ENCODE measurements at regions not wholly inside any gene's neighbourhood (a gene's known extent, or its start where the extent isn't known, plus 50 kb on each side); places are given as distances from the start of the nearest gene placed in this dataset.

- no peak for DNase-seq (ENCODE audit: low spot score)
Measured at GRCh38 chr11:112513417-112513816, 252.8 kb upstream of the PLET1 start.

DNA sequence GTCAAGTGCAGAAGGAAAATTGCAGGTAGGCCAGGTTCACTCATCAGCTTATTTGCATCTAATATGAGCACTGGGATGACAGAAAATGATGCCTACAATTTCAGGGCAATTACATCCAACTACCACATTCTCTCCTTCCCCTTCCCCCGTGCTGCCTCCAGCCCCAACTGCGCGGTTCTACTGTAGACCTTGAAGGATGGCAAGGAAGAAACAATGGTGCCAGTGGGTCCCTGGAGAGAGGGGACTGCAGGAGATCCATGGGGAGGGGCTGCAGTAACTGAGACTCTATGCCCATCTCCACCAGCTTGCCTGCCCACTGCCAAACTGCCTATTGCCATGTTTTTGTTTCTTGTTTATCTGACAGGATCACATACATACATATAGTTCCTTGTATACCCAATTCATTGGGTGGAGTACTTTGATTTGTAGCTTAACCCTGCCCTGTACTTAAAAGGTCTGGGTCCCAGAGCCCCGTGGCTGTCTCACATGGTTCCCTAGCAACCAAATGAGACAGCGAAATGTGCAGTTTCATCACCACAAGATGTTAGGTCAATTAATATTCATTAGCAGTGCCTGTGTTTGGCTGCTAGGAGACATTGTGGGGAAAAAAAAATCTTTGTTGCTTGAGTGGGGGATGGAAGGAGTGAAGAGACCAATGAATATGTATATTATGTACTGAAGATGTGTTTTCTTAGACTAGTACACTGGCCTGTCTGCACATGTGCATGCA, 253.5 kb upstream of the PLET1 start:
- DNase-seq (ENCODE audit: low spot score), result no peak

DNA sequence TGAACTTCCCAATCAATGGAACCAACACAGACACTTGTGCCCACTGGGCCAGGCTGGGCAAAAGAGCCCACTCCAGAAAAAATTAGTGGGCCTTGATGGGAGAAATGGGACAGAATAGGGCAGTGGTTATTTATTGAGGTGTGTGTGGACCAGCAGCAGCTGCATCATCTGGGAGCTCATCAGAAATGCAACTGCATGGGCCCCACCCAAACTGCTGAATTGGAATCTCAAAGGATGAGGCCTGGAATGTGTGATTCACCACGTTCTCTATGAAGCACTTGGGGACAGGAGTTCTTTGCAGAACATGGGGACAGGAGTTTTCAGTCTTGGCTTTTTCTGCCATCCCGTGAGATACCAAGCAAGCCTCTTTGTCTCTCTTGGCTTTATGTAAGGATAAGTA, 255.6 kb upstream of the PLET1 start:
- DNase-seq (ENCODE audit: low spot score), result no peak

DNA sequence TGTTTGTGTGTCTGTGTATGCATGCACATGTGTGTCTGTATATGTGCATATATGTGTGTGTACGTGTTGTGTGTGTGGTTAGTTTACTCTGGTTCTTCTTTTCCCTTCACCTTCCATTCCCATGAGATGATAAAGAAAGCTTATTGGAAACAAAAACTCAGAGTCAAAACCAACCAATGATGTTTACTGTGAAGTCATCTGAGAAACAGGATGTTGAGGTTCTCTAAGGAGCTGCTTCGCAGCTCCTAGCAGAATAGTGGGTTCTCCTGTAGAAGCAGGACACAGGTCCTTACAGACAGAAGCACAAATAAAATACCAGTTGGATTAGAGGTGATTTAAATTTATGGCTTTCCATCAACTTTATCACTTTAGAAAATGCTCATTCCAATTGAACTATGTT, 256.1 kb upstream of the PLET1 start:
- DNase-seq (ENCODE audit: low spot score), result no peak

DNA sequence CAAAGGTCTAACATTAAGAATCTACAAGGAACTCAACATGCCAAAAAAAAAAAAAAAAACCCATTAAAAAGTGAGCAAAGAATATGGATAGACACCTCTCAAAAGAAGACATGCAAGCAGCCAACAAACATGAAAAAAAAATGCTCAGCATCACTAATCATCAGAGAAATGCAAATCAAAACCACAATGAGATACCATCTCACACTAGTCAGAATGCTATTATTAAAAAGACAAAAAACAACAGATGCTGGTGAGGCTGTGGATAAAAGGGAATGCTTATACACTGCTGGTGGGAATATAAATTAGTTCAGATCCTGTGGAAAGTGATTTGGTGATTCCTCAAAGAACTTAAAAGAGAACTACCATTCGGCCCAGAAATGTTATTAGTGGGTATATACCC, 257.7 kb upstream of the PLET1 start:
- no peak for DNase-seq (ENCODE audit: low spot score)

- DNase-seq (ENCODE audit: low spot score), result no peak
Measured at GRCh38 chr11:112519751-112520150, 259.1 kb upstream of the PLET1 start.

GRCh38 chr11:112520354-112520753, 259.7 kb upstream of the PLET1 start:
- DNase-seq (ENCODE audit: low spot score), result no peak

- no peak for DNase-seq (ENCODE audit: low spot score)
Measured at GRCh38 chr11:112522536-112522935, 261.9 kb upstream of the PLET1 start.

DNA sequence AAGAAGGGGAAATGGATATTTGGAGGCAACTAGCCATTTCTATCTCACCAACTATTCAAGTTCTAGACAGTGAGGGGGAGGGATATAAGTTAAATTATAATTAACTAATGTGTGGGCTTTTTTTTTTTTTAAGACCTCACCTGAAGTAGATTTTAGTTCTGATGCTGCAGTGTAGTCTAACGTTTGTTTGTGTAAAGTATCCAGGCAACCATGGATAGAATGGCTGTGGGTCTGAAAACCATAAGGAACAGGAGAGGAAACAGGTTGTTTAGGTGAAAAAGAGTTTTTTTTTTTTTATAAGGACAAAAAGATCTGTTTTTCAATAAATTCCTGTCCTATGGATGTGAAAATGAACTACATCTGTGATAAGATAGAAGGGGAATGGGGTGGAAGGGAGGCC, 262.4 kb upstream of the PLET1 start:
- DNase-seq (ENCODE audit: low spot score), result no peak

DNA sequence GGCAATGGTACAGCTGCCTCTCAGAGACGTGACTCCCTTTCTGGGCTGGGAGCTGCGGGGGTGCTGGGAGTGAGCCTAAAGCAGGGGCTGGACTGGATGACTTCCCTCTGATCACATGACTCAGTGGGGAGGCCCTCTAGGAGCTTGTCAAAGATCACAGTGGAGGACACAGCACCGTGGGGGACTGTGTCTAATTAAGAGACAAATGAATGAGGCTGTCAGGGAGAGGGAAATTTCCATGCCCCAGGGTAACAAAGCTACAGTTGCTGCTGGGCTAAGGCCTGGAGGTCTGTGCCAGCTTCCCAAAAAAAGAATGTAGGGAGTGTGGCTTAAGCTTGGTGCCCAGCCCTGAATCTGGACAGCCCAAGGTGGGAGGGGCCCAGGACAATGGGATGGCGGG, 262.8 kb upstream of the PLET1 start:
- DNase-seq (ENCODE audit: low spot score), result no peak

DNA sequence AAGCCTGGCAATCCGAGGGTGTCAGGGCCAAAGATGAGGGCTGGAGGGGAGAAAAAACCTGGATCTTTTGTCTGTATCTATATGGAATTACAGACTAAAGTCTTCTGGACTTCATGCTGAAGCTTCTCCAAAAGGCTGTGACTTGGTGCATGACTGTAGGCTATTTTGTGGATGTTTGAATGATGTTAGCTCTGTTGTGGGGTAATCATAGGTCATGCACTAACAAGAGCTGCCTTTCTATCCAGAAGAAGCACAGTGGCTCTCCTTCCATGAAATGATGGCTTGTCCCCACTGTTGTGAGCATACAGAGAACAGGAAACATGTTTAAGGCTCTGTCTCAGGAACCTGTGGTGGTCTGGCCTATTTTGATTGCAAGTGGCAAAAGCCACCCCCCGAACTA, 263.3 kb upstream of the PLET1 start:
- no peak for DNase-seq (ENCODE audit: low spot score)

GRCh38 chr11:112524798-112525197, 264.1 kb upstream of the PLET1 start:
- DNase-seq (ENCODE audit: low spot score), result no peak

GRCh38 chr11:112525270-112525669, 264.6 kb upstream of the PLET1 start:
- no peak for DNase-seq (ENCODE audit: low spot score)

DNA sequence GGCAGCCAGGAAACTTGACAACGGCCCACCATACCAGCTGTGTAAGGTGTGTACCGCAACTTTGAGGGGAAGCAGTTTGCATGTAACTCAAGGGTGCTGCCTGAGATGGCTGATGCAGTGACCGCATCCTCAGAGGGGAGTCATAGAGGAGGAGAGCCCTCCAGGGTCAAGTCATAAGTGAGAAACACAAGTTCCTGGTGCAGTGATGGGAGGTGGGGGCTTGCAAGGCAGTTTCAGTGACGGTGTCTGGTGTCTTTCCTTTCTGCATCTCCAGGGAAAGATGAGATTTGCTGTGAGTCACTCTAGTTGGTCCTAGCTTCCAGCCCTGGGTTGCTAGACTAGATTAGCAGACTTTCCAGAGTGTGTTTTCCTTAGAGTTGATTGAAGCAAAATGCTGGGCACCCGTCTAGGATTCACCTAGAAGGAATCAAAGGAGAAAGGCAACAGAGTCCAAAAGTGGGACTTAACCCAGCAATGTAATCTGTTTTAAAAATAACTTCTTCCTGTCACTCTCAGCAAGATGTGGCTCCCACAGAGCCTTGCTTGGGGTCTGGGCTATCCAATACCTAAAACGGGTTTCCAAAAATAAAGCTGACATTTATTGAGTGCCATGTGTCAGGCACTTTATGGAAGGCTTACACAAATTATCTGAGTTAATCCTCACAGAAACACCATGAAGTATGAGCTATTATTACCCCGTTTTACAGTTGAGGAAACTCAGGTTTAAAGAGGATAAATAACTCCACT, 265.4 kb upstream of the PLET1 start:
- no peak for DNase-seq (ENCODE audit: low spot score)

GRCh38 chr11:112526699-112527416, 266.2 kb upstream of the PLET1 start:
- no peak for DNase-seq (ENCODE audit: low spot score)

GRCh38 chr11:112529071-112529470, 268.4 kb upstream of the PLET1 start:
- no peak for DNase-seq (ENCODE audit: low spot score)

- no peak for DNase-seq (ENCODE audit: low spot score)
Measured at GRCh38 chr11:112532506-112532905, 271.8 kb upstream of the PLET1 start.

DNA sequence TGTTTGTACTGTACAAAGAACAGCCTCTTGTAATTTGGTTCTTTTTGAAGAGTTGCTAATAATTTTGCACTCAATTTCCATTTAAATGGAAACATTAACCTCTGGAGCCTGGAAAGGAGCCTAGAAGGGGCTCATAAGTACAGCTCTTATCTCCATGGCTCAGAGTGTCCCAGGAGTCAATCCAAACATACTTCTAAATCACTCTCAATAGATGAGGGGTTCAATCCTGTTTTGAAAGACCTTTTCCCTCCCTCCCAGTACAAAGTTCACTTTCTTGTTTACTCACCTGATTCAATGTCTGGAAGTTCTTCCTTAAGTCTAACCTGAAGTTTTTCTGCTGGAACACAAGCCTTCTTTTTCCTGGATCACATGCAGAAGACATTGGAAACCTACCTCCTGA, 273.0 kb upstream of the PLET1 start:
- DNase-seq (ENCODE audit: low spot score), result no peak

- DNase-seq (ENCODE audit: low spot score), result no peak
Measured at GRCh38 chr11:112534208-112534607, 273.5 kb upstream of the PLET1 start.

GRCh38 chr11:112537026-112537425, 276.4 kb upstream of the PLET1 start:
- no peak for DNase-seq (ENCODE audit: low spot score)

GRCh38 chr11:112537846-112538330, 277.2 kb upstream of the PLET1 start:
- DNase-seq (ENCODE audit: low spot score), result no peak

DNA sequence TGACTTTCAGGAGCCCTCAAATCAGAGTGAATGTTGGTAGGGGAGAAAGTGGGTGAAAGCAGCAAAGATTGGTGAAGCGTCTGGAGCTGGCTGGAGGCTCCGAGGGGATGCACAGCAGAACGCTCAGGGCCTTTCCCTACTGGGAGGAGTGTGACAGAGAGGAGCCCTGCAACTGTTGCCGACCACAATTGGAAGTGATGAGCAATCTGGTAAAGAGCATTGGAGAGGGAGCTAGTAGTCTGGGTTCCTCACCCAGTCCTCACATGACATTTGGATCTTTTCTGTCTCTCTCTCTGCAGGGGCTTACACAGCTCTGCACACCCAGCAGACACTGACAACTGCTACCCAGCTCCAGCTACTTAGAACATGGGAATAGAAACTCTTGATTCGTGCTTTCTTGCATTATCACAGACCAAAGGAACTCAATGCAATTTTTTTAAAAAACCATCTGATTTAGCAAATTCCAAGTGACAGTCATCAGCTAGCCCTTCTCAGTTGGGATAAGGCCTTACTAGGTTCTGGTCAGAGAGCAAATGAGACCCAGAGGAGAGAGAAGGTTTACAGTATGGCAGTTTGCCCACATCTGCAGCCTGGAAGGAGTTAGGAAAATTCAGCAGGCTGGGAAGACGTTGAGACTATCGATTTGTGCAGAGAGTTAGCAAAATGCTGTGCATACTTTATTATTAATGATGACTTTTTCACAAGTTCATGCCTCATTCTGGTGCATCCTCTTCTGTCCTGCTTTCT, 278.0 kb upstream of the PLET1 start:
- no peak for DNase-seq (ENCODE audit: low spot score)

All from ureter (tissue), 1 donor.